NB4 (cell line): ENCODE measurements at regions not wholly inside any gene's neighbourhood (a gene's known extent, or its start where the extent isn't known, plus 50 kb on each side); places are given as distances from the start of the nearest gene placed in this dataset.

ENCODE experiments used
- DNase-seq: peaks from one replicate; pipeline ENCODE4 v3.0.0; 2010; ENCODE audit warnings: low read depth
- H3K4me3 ChIP-seq: one replicate; pipeline ENCODE4 v1.5.1; 2011; ENCODE audit warnings: mild to moderate bottlenecking, low read depth, low read length, moderate library complexity
- MYC ChIP-seq: IDR thresholded peaks from 2 replicates; pipeline ENCODE4 v1.6.1; 2011; ENCODE audit warnings: low read depth, low read length
- POLR2A ChIP-seq: IDR thresholded peaks from 2 replicates; pipeline ENCODE4 v1.6.1; 2011; ENCODE audit warnings: mild to moderate bottlenecking; ENCODE audit not compliant: insufficient read length; ENCODE audit errors: extremely low read depth
- TF ChIP-seq, protein P1 (sequence below): IDR thresholded peaks from 2 replicates; pipeline ENCODE4 v1.6.1; 2011; ENCODE audit warnings: low read depth, low read length
- TF ChIP-seq, protein P2 (sequence below): IDR thresholded peaks from one replicate; pipeline ENCODE4 v1.5.1; 2012; ENCODE audit warnings: low read depth, low read length

DNA sequence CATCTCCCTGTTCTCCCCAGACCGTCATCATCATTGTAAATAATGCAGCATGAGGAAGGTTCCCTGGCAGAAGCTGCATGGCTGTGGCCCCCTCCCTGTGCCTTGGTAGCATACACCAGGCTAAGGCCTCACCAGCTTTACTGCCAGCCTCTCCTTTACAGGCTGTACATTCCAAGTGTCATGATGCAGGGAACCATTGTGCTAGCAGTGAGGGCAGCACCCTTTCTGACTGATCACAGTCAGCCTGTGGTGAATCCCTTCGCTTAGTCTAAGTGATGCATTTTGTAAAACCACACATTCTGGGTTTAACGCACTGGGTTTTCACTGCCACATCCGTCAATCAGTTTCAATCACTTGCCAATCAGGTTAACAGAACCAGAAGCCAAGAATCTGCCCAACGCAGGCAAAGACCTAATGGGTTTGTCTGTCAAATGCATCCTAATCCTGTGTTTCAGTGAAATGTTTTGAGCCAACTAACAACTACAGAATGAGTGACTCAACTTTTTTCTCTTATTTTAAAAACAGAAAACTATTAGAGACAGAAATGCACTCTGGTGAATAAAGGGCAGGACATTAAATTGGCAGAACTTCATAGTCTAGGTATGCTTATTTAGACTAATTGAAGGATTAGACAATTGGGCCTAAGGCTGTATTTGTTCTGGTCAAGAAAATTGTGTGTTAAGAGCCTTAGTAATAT, 225.9 kb upstream of the DPH6 start:
- no peak overlapping the region for H3K4me3 ChIP-seq
- TF ChIP-seq, protein P1, sequence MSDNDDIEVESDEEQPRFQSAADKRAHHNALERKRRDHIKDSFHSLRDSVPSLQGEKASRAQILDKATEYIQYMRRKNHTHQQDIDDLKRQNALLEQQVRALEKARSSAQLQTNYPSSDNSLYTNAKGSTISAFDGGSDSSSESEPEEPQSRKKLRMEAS: no peak
- TF ChIP-seq POLR2A (no peak), MYC (no peak)
- TF ChIP-seq, protein P2, sequence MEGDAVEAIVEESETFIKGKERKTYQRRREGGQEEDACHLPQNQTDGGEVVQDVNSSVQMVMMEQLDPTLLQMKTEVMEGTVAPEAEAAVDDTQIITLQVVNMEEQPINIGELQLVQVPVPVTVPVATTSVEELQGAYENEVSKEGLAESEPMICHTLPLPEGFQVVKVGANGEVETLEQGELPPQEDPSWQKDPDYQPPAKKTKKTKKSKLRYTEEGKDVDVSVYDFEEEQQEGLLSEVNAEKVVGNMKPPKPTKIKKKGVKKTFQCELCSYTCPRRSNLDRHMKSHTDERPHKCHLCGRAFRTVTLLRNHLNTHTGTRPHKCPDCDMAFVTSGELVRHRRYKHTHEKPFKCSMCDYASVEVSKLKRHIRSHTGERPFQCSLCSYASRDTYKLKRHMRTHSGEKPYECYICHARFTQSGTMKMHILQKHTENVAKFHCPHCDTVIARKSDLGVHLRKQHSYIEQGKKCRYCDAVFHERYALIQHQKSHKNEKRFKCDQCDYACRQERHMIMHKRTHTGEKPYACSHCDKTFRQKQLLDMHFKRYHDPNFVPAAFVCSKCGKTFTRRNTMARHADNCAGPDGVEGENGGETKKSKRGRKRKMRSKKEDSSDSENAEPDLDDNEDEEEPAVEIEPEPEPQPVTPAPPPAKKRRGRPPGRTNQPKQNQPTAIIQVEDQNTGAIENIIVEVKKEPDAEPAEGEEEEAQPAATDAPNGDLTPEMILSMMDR: no peak
- DNase-seq: no peak

DNA sequence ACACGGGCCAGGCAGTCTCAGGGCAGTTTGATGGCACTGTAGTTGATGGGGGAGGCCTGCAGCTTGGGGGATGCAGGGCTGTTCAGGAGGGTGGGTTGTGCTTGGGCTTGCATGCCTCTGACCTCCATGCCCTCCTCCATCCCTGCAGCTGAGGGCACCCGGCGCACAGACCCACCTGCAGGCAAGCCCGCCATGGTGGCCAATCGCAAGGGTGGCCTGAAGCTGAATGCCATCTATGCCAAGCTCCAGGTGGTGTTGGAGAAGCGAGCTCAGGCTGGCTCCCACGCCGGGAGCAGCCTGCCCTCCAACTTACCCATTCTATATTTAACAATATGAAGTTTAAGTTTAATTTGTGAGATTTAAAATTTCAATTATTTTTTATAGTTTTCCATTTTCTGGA, 228.7 kb upstream of the DPH6 start:
- DNase-seq: no peak
- TF ChIP-seq, protein P1: no peak
- TF ChIP-seq MYC: no peak
- TF ChIP-seq POLR2A: no peak
- TF ChIP-seq, protein P2: no peak
- no peak overlapping the region for H3K4me3 ChIP-seq

DNA sequence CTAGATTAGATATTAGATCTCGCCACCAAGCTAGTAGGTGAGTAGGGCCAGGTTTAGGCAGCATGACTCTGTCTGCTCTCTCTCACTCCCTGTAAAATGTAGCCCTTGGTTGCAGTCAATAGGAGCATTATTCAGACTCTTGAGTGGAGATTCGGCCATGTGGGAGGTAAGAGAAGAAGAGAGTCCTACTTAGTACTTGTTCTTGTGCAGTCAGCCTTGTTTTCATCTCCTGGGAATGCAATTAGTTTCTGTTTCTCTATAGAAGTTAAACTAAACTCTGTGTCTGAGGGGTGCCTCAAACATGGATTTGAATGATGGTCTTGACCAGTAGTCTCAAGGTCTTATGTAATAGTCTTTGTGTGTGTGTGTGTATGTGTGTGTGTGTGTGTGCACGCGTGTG, 229.5 kb upstream of the DPH6 start:
- no peak for TF ChIP-seq MYC
- H3K4me3 ChIP-seq: no peak overlapping the region
- DNase-seq: no peak

DNA sequence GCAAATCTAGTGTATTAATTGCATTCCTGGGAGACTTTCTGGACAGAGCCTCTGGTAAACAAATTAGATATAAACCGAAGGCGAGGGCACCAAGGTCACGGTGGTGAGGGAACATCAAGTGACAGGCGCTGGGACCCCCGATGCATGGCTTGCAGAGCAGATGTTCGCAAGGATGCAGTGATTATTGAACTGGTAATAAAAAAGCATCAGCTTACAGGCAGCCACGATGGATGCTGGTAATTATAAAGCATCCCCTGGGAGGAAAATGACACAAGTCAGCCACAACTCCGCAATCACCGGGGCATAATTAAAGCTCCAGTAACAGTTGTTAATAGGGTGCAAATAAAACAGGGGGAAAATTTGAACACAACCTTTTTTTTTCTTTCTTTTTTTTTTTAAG, 231.1 kb upstream of the DPH6 start:
- H3K4me3 ChIP-seq: no peak overlapping the region
- TF ChIP-seq, protein P1: no peak
- TF ChIP-seq MYC (no peak), POLR2A (no peak)
- TF ChIP-seq, protein P2: no peak
- no peak for DNase-seq

GRCh38 chr15:35783203-35783602, 237.2 kb upstream of the DPH6 start:
- no peak overlapping the region for H3K4me3 ChIP-seq
- no peak for DNase-seq
- TF ChIP-seq, protein P2: no peak
- TF ChIP-seq, protein P1: no peak
- TF ChIP-seq POLR2A: no peak
- no peak for TF ChIP-seq MYC

GRCh38 chr15:35784745-35785144, 238.8 kb upstream of the DPH6 start:
- TF ChIP-seq POLR2A (no peak), MYC (no peak)
- TF ChIP-seq, protein P2: no peak
- peak; percentile 1 for DNase-seq
- H3K4me3 ChIP-seq: no peak overlapping the region
